Mammary epithelial cell (primary cell): ENCODE measurements at regions not wholly inside any gene's neighbourhood (a gene's known extent, or its start where the extent isn't known, plus 50 kb on each side); places are given as distances from the start of the nearest gene placed in this dataset.

Source experiments
- EZH2 ChIP-seq: IDR thresholded peaks from 2 replicates; pipeline ENCODE4 v1.6.1; 2012; ENCODE audit warnings: low read length, inconsistent platforms, borderline replicate concordance
- TF ChIP-seq, protein P1 (sequence below), 2 donors: IDR thresholded peaks in 1 of 2; conservative IDR thresholded peaks in 1 of 2; 2 replicates each; pipeline ENCODE4 v1.5.1; 2011 to 2012; ENCODE audit warnings: inconsistent platforms in 2 of 2, low read length in 2 of 2, mild to moderate bottlenecking in 2 of 2, control low read depth in 1 of 2, low read depth in 1 of 2; ENCODE audit not compliant: insufficient read depth in 1 of 2; ENCODE audit errors: extremely low read depth in 1 of 2

DNA sequence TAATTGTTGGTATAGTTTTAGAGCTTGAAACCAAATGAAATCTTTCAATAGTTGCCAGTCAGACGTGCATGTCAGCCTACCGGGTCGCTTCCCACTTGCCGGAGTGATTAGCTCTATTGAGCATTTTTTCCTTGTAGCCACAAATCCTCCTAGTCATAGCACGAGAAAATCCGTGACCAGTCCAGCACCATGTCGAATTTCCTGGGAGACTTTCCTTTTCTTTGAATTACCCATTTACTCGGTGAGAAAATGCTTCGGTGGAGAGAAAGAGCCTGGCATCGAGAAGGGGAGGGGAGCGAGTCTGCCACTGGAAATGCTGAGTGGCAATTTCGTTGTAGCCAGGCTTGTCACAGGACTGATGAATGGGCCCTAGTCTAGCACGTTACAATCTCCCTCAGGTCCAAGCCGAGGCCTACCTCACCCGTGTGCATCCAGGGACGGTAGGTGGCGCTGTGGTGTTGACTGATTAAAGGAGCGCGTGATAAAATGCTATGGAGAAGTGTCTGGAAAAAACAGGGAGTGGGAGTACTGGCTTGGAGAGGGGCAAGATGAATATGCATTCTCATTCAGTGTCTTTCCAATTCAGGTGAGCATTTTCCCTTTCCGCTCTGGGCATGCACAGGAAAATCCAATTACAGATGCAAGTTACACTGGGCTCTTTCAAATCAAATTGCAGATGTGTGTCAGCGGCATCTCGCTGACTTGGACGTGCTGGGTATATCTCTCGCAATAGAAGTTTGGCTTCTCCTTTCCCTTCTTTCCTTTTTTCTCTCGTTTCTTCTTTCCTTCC, 238.8 kb downstream of the EDEM1 start:
- TF ChIP-seq, protein P1, sequence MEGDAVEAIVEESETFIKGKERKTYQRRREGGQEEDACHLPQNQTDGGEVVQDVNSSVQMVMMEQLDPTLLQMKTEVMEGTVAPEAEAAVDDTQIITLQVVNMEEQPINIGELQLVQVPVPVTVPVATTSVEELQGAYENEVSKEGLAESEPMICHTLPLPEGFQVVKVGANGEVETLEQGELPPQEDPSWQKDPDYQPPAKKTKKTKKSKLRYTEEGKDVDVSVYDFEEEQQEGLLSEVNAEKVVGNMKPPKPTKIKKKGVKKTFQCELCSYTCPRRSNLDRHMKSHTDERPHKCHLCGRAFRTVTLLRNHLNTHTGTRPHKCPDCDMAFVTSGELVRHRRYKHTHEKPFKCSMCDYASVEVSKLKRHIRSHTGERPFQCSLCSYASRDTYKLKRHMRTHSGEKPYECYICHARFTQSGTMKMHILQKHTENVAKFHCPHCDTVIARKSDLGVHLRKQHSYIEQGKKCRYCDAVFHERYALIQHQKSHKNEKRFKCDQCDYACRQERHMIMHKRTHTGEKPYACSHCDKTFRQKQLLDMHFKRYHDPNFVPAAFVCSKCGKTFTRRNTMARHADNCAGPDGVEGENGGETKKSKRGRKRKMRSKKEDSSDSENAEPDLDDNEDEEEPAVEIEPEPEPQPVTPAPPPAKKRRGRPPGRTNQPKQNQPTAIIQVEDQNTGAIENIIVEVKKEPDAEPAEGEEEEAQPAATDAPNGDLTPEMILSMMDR (conservative IDR thresholded peaks at IDR 0.05 in 1 of 2, IDR thresholded peaks at IDR 0.05 in 1 of 2; ENCODE audit: extremely low read depth in 1 of 2, insufficient read depth in 1 of 2, low read depth in 1 of 2, low read length in 2 of 2), result peak; percentile 90 to 92
- no peak for TF ChIP-seq EZH2
